Neural crest cell (in vitro differentiated cells): ENCODE measurements at regions not wholly inside any gene's neighbourhood (a gene's known extent, or its start where the extent isn't known, plus 50 kb on each side); places are given as distances from the start of the nearest gene placed in this dataset.

Experiments used
- DNase-seq: peaks from one replicate; pipeline ENCODE4 v3.0.0; 2021; ENCODE audit warnings: low read depth, mixed read lengths, low spot score
- H3K27ac Mint-ChIP-seq: one replicate; pipeline ENCODE4 v1.8.0; 2021; ENCODE audit warnings: mild to moderate bottlenecking, mixed read lengths; ENCODE audit not compliant: unreplicated experiment
- H3K27me3 Mint-ChIP-seq: 2 replicates; pipeline ENCODE4 v1.8.0; 2021; ENCODE audit warnings: low read depth, mild to moderate bottlenecking, mixed read lengths
- H3K36me3 Mint-ChIP-seq: 2 replicates; pipeline ENCODE4 v1.8.0; 2021; ENCODE audit warnings: low read depth, mild to moderate bottlenecking, mixed read lengths
- H3K4me1 Mint-ChIP-seq: 2 replicates; pipeline ENCODE4 v1.8.0; 2021; ENCODE audit warnings: mixed read lengths
- H3K4me3 Mint-ChIP-seq: one replicate; pipeline ENCODE4 v1.8.0; 2021; ENCODE audit warnings: mild to moderate bottlenecking, mixed read lengths
- H3K9me3 Mint-ChIP-seq: 2 replicates; pipeline ENCODE4 v1.8.0; 2021; ENCODE audit warnings: mixed read lengths
- CTCF ChIP-seq: fragments of 200-600 bp; sonication (generic); conservative IDR thresholded peaks from 2 replicates; pipeline ENCODE4 v1.5.0; 2021; ENCODE audit warnings: antibody characterized with exemption, mild to moderate bottlenecking

GRCh38 chr10:33388785-33389184 lies 54.3 kb upstream of the NRP1 start:
- H3K9me3 Mint-ChIP-seq, result no peaks in the 10 kb centered on the region
- H3K27me3 Mint-ChIP-seq, result no peaks in the 10 kb centered on the region
- no peaks in the 10 kb centered on the region for H3K36me3 Mint-ChIP-seq
- no peak for TF ChIP-seq CTCF
- no peak overlapping the region for H3K4me3 Mint-ChIP-seq
- H3K4me1 Mint-ChIP-seq, result peaks cover 4% of the 10 kb centered on the region
- no peak overlapping the region for H3K27ac Mint-ChIP-seq
- no peak for DNase-seq

GRCh38 chr10:33388382-33388781 lies 53.9 kb upstream of the NRP1 start:
- TF ChIP-seq CTCF, result no peak
- no peak overlapping the region for H3K4me3 Mint-ChIP-seq
- H3K27me3 Mint-ChIP-seq, result no peaks in the 10 kb centered on the region
- H3K36me3 Mint-ChIP-seq, result no peaks in the 10 kb centered on the region
- H3K27ac Mint-ChIP-seq, result no peak overlapping the region
- peaks cover 4% of the 10 kb centered on the region for H3K4me1 Mint-ChIP-seq
- no peaks in the 10 kb centered on the region for H3K9me3 Mint-ChIP-seq
- no peak for DNase-seq

- H3K4me3 Mint-ChIP-seq, result no peak overlapping the region
- H3K27me3 Mint-ChIP-seq, result no peaks in the 10 kb centered on the region
- no peak for TF ChIP-seq CTCF
- peaks cover 4% of the 10 kb centered on the region for H3K4me1 Mint-ChIP-seq
- no peaks in the 10 kb centered on the region for H3K9me3 Mint-ChIP-seq
- H3K36me3 Mint-ChIP-seq, result no peaks in the 10 kb centered on the region
- DNase-seq, result no peak
- H3K27ac Mint-ChIP-seq, result no peak overlapping the region
Observed at GRCh38 chr10:33387720-33388119, 53.3 kb upstream of the NRP1 start.

GRCh38 chr10:33386926-33387325 lies 52.5 kb upstream of the NRP1 start:
- Mint-ChIP-seq H3K27me3 (no peaks in the 10 kb centered on the region), H3K9me3 (no peaks in the 10 kb centered on the region), H3K27ac (no peak overlapping the region), H3K36me3 (no peaks in the 10 kb centered on the region), H3K4me1 (peaks cover 10% of the 10 kb centered on the region), H3K4me3 (no peak overlapping the region)
- DNase-seq, result no peak
- no peak for TF ChIP-seq CTCF

- no peaks in the 10 kb centered on the region for H3K27me3 Mint-ChIP-seq
- no peaks in the 10 kb centered on the region for H3K36me3 Mint-ChIP-seq
- H3K9me3 Mint-ChIP-seq, result no peaks in the 10 kb centered on the region
- H3K27ac Mint-ChIP-seq, result no peak overlapping the region
- DNase-seq, result no peak
- TF ChIP-seq CTCF, result no peak
- peaks cover 21% of the 10 kb centered on the region for H3K4me1 Mint-ChIP-seq
- H3K4me3 Mint-ChIP-seq, result no peak overlapping the region
Observed at GRCh38 chr10:33385686-33386085, 51.2 kb upstream of the NRP1 start.

- no peak for DNase-seq
- TF ChIP-seq CTCF, result no peak
- Mint-ChIP-seq H3K4me1 (peaks cover 28% of the 10 kb centered on the region), H3K27me3 (no peaks in the 10 kb centered on the region), H3K36me3 (no peaks in the 10 kb centered on the region), H3K27ac (no peak overlapping the region), H3K4me3 (no peak overlapping the region), H3K9me3 (no peaks in the 10 kb centered on the region)
Observed at GRCh38 chr10:33385015-33385414, 50.5 kb upstream of the NRP1 start.
